ENCODE measurements at regions not wholly inside any gene's neighbourhood (a gene's known extent, or its start where the extent isn't known, plus 50 kb on each side); places are given as distances from the start of the nearest gene placed in this dataset.

DNA sequence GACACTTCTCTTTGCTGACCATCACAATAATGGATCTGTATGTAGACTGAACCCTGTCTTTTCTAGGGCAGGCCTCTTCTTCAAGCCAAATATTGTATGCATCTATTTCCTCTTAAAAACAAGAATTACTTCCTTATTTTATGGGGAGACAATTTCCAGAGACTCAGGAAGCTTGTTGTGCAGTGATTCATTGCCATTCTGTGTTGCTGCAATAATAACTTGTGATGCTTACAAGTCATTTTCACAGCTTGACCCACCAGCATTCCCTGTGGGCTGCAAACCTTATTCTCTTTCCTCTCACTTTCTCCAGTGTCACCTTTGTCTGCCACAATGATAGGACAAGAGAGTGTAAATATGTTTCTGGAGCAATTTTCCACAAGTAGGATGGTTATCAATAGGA, 276.7 kb upstream of the SGO1 start:
- no peak for TF ChIP-seq POLR2A (IDR thresholded peaks at IDR 0.05)
- TF ChIP-seq, protein P1, sequence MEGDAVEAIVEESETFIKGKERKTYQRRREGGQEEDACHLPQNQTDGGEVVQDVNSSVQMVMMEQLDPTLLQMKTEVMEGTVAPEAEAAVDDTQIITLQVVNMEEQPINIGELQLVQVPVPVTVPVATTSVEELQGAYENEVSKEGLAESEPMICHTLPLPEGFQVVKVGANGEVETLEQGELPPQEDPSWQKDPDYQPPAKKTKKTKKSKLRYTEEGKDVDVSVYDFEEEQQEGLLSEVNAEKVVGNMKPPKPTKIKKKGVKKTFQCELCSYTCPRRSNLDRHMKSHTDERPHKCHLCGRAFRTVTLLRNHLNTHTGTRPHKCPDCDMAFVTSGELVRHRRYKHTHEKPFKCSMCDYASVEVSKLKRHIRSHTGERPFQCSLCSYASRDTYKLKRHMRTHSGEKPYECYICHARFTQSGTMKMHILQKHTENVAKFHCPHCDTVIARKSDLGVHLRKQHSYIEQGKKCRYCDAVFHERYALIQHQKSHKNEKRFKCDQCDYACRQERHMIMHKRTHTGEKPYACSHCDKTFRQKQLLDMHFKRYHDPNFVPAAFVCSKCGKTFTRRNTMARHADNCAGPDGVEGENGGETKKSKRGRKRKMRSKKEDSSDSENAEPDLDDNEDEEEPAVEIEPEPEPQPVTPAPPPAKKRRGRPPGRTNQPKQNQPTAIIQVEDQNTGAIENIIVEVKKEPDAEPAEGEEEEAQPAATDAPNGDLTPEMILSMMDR (IDR thresholded peaks at IDR 0.05 in 8 of 11, conservative IDR thresholded peaks at IDR 0.05 in 3 of 11), result no peak
- TF ChIP-seq POLR2AphosphoS5 (IDR thresholded peaks at IDR 0.05), result no peak

Data from spleen (tissue), 7 donors.